VCaP (cell line): ENCODE measurements at regions not wholly inside any gene's neighbourhood (a gene's known extent, or its start where the extent isn't known, plus 50 kb on each side); places are given as distances from the start of the nearest gene placed in this dataset.

Source experiments
- H3K27ac ChIP-seq: fragments of 450-650 bp; 2 replicates; pipeline ENCODE4 v1.5.1; 2017
- TF ChIP-seq, protein P1 (sequence below): fragments of 450-650 bp; conservative IDR thresholded peaks from 2 replicates; pipeline ENCODE4 v1.5.1; 2017; ENCODE audit warnings: mild to moderate bottlenecking, moderate library complexity

DNA sequence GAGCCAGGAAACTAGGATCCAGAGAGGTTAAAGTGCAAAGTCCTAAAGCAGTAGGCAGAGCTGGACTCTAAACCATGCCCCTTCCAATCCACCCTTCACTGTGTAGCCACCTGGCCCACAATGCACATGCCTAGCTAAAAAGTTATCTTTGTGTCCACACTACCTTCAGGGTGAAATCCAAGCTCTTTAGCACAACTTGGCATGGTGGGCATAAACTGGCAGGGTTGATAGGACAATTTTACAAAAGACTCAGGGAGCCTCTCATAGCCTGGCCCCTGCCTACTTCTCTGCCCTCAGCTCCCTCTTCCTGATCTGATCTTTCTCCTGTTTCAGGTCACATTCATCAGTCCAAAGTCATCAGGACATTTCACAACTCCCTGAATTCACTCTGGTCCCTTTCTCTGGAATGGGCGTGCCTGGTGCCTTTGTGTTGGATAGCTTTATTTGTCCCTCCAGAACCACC, 513.9 kb downstream of the OMA1 start:
- H3K27ac ChIP-seq, result no peak overlapping the region
- TF ChIP-seq, protein P1, sequence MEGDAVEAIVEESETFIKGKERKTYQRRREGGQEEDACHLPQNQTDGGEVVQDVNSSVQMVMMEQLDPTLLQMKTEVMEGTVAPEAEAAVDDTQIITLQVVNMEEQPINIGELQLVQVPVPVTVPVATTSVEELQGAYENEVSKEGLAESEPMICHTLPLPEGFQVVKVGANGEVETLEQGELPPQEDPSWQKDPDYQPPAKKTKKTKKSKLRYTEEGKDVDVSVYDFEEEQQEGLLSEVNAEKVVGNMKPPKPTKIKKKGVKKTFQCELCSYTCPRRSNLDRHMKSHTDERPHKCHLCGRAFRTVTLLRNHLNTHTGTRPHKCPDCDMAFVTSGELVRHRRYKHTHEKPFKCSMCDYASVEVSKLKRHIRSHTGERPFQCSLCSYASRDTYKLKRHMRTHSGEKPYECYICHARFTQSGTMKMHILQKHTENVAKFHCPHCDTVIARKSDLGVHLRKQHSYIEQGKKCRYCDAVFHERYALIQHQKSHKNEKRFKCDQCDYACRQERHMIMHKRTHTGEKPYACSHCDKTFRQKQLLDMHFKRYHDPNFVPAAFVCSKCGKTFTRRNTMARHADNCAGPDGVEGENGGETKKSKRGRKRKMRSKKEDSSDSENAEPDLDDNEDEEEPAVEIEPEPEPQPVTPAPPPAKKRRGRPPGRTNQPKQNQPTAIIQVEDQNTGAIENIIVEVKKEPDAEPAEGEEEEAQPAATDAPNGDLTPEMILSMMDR, result no peak

DNA sequence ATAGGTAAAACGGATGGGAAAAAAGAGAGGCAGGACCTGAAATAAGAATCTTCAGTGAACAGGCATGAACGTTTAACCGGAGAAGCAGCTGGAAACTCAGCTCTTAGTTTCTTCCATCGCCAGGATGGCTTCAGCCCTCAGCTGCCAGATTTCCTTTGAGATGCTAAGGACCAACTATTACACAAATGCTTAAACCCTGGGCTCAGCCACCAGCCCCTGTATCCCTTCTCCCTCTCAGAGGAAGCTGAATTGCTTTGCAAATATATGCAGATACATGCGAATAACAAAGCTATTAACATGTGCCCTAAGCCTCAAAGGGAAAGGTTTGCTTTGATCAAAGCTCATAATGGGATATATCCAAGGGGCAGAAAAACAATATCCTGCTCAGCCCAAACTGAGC, 515.1 kb downstream of the OMA1 start:
- TF ChIP-seq, protein P1, result no peak
- H3K27ac ChIP-seq, result no peak overlapping the region

DNA sequence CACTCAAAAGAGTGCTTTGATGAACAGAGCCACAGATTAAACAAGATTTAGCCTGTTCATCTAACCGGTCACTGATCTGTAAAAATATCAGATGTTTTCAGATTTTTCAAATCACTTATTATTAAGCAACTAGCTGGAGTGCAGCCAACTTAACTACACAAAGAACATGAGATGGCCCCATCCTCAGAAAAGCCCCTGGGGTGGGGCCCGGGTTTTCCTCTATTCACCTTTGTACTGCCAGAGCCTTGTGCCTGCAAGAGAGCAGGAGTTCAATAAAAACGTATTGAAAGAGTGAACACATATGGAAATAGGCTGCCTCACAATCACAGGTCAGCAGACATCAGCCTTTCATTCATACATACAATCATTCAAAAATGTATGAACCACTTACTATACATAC, 516.1 kb downstream of the OMA1 start:
- TF ChIP-seq, protein P1, result no peak
- H3K27ac ChIP-seq, result no peak overlapping the region

DNA sequence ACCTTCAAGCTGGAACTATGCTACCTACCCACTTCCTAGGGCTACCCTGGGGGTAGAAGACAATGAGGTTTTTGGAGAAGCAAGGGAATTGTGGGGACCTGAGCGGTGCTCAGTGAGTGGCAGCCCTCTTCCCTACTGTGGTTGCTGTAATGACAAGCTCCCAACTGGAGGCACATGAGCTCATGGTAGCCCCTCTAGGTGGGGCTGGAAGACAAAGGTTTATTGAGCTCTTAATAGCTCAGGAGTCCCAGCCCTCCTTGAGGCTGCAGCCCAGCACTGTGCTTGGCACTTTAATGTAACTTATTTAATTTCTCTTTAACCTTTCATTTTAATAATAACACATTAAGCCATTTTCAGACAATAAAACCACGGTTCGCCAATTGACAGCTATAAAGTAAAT, 528.9 kb downstream of the OMA1 start:
- H3K27ac ChIP-seq, result no peak overlapping the region
- TF ChIP-seq, protein P1, result no peak

DNA sequence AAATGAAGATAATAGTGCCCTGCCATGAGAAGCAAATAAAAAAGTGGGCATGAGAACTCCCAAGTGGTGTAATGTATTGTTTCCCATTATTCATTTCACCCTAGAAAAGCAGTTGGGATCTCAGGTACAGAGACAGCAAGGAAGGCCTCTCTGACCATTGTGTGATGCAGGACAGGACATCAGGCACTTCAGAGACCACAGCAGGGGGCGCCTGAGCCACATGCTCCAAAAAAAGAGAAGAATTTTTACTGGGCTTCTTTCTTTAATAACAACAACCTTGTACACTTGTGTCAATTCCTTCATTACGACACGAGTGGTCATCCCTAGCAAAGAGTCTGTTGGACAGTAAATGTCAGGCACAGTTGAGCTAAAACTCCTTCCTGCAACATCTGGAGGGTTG, 533.3 kb downstream of the OMA1 start:
- H3K27ac ChIP-seq, result no peak overlapping the region
- TF ChIP-seq, protein P1, result peak; percentile 80

DNA sequence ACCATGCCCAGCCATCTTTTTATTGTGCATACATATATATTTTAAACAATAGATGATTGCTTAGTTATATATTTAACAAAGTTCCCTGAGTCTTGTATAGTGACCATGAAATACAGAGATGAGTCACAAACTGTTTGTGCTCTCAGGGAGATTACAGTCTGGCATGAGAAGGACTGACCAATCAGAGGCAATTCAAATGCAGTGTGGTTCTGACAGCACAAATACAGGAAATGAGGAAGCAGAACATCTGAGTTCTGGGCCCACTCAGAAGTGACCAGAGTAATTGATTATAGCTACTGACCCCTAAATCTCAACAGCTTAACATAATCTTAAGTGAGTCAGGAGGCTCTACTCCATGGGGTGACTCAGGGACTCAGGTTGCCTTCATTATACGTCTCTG, 534.5 kb downstream of the OMA1 start:
- TF ChIP-seq, protein P1, result no peak
- H3K27ac ChIP-seq, result no peak overlapping the region

DNA sequence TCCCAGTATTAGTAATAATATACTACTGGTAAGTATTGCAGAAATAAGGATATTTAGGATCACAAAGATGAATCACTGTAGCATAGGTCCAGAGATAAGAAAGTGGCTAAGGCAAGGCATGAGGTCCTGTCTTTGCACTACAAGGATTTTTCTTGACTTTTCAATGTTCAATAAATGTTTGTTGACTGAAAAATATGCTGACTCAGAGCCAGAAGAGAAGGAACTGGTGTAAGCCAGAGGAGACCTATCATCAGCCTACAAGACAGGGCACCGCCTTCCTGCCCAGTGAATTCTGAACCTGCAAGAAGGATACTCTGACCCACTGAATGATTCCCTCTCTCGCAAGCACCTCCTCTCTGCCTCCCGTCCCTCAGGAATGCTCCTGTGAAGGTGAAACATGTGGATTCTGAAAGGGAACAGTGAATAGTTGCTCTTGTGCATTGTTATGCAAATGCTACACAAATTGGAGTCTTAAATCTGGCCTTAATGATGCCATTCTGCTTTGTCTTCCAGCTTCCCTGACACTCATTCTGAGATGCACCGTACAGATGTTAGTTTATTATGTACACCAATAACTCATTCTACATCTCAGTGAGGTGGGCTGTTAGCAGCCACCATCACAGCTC, 540.0 kb downstream of the OMA1 start:
- TF ChIP-seq, protein P1, result no peak
- no peak overlapping the region for H3K27ac ChIP-seq
